ENCODE measurements at regions not wholly inside any gene's neighbourhood (a gene's known extent, or its start where the extent isn't known, plus 50 kb on each side); places are given as distances from the start of the nearest gene placed in this dataset.
A peak's percentile ranks its signal among the peaks of the same experiment; 100 is the strongest.
"Not testable (repeated sequence)": the region's sequence is repeated elsewhere in the genome, so short reads cannot be mapped to it uniquely, and the experiment has no call there.

GRCh38 chr10:128191847-128192246 is 65.6 kb upstream of the MKI67 start:
- no peak for TF ChIP-seq CTCF (IDR thresholded peaks at IDR 0.05; ENCODE audit: low read length, missing control alignments)
- H3K4me3 ChIP-seq (replicated peaks; ENCODE audit: low read depth, low read length), result no peak overlapping the region
- no peak for DNase-seq (ENCODE audit: low read depth)

GRCh38 chr10:128201826-128202225 is 75.6 kb upstream of the MKI67 start:
- H3K4me3 ChIP-seq (replicated peaks; ENCODE audit: low read depth, low read length); DNase-seq (ENCODE audit: low read depth): not testable (repeated sequence)

- TF ChIP-seq CTCF (IDR thresholded peaks at IDR 0.05; ENCODE audit: low read length, missing control alignments), result no peak
- H3K4me3 ChIP-seq (replicated peaks; ENCODE audit: low read depth, low read length), result no peak overlapping the region
- DNase-seq (ENCODE audit: low read depth), result no peak
Measured at GRCh38 chr10:128203028-128203427, 76.8 kb upstream of the MKI67 start.

- H3K4me3 ChIP-seq (replicated peaks; ENCODE audit: low read depth, low read length); DNase-seq (ENCODE audit: low read depth): not testable (repeated sequence)
Measured at GRCh38 chr10:128205591-128205990, 79.4 kb upstream of the MKI67 start.

- TF ChIP-seq CTCF (IDR thresholded peaks at IDR 0.05; ENCODE audit: low read length, missing control alignments), result no peak
- H3K4me3 ChIP-seq (replicated peaks; ENCODE audit: low read depth, low read length), result no peak overlapping the region
- no peak for DNase-seq (ENCODE audit: low read depth)
Measured at GRCh38 chr10:128206676-128207075, 80.5 kb upstream of the MKI67 start.

GRCh38 chr10:128209862-128210214 is 83.6 kb upstream of the MKI67 start:
- peak overlapping the region; percentile 50 for H3K4me3 ChIP-seq (replicated peaks; ENCODE audit: low read depth, low read length)
- no peak for TF ChIP-seq CTCF (IDR thresholded peaks at IDR 0.05; ENCODE audit: low read length, missing control alignments)
- no peak for DNase-seq (ENCODE audit: low read depth)

GRCh38 chr10:128210215-128211063 is 84.2 kb upstream of the MKI67 start:
- peak; percentile 51 for TF ChIP-seq CTCF (IDR thresholded peaks at IDR 0.05; ENCODE audit: low read length, missing control alignments)
- DNase-seq (ENCODE audit: low read depth), result peak; percentile 39
- H3K4me3 ChIP-seq (replicated peaks; ENCODE audit: low read depth, low read length), result peak overlapping the region; percentile 50

- TF ChIP-seq CTCF (IDR thresholded peaks at IDR 0.05; ENCODE audit: low read length, missing control alignments), result no peak
- no peak for DNase-seq (ENCODE audit: low read depth)
- no peak overlapping the region for H3K4me3 ChIP-seq (replicated peaks; ENCODE audit: low read depth, low read length)
Measured at GRCh38 chr10:128211064-128211504, 84.9 kb upstream of the MKI67 start.

Measured in fibroblast of pulmonary artery (primary cell).